ENCODE measurements at regions not wholly inside any gene's neighbourhood (a gene's known extent, or its start where the extent isn't known, plus 50 kb on each side); places are given as distances from the start of the nearest gene placed in this dataset.

GRCh38 chr14:83660597-83660996 lies 1869.3 kb upstream of the FLRT2 start:
- TF ChIP-seq CTCF (IDR thresholded peaks at IDR 0.05; ENCODE audit: poor library complexity, severe bottlenecking), result no peak
- TF ChIP-seq REST (IDR thresholded peaks at IDR 0.05; ENCODE audit: borderline replicate concordance), result no peak
- no peak for TF ChIP-seq EZH2 (IDR thresholded peaks at IDR 0.05; ENCODE audit: borderline replicate concordance, insufficient read depth, low read length, poor library complexity, severe bottlenecking)
- no peak for TF ChIP-seq EP300 (conservative IDR thresholded peaks at IDR 0.05; ENCODE audit: poor library complexity, severe bottlenecking)
- TF ChIP-seq POLR2AphosphoS5 (IDR thresholded peaks at IDR 0.05), result no peak
- no peak for TF ChIP-seq RAD21 (conservative IDR thresholded peaks at IDR 0.05)
- no peak for TF ChIP-seq TAF1 (IDR thresholded peaks at IDR 0.05; ENCODE audit: low read depth)
- TF ChIP-seq SMC3 (conservative IDR thresholded peaks at IDR 0.05; ENCODE audit: poor library complexity), result no peak
